ENCODE measurements at regions not wholly inside any gene's neighbourhood (a gene's known extent, or its start where the extent isn't known, plus 50 kb on each side); places are given as distances from the start of the nearest gene placed in this dataset.

DNA sequence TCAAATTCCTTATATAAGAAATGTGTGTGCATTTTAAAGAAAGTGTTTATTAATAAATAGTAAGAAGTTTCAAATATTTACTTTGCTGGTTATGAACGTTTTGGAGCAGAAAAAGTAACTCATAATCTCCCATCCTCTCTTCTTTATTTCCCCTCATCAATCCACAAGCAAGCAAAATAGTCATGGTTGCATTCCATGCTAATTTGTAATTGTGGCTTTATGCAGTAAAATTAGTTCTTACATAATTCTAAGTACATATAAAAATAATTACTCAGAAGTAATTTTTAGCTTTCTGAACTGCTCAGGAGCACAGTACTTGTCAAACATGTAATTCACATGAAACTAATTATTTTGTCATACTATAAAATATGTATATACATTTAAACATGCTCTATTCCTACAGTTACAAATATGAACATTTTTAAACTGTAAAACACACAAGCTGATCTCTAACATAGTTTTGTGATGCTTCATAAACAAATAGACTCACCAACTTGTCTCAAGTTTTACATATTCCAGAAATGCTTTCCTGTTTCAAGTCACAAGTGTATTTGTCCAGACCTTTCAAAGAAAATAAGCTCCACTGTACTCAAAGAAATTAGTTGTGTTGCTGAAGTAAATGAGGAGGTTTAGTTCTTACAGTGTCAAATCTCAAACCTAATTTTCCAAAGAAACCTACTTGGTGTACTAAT lies 218.9 kb downstream of the PABPC4L start:
- WGBS (ENCODE audit: missing lambda C conversion rate): 0% methylated on average over 1 of the region's 1 CpG
- ATAC-seq: no peak
- Histone ChIP-seq H3K4me2 (no peak overlapping the region), H3K27ac (no peak overlapping the region), H3K4me3 (no peak overlapping the region), H3K9me3 (no peaks in the 10 kb centered on the region), H3K4me1 (no peaks in the 10 kb centered on the region)
- no peak for DNase-seq (ENCODE audit: low read depth in 1 of 2, low spot score in 1 of 2)
- TF ChIP-seq MYC (IDR thresholded peaks at IDR 0.05; ENCODE audit: borderline replicate concordance, low read length): no peak
- TF ChIP-seq FOSB (CRISPR knock-in tag; IDR thresholded peaks at IDR 0.05): no peak
- TF ChIP-seq ESRRA (IDR thresholded peaks at IDR 0.05; ENCODE audit: borderline replicate concordance, low read length): no peak
- TF ChIP-seq PHF8 (IDR thresholded peaks at IDR 0.05; ENCODE audit: borderline replicate concordance, low read depth): no peak
- no peak for TF ChIP-seq HOXA7 (CRISPR knock-in tag; IDR thresholded peaks at IDR 0.05)
- no peak for TF ChIP-seq JUN (IDR thresholded peaks at IDR 0.05)
- no peak for TF ChIP-seq CBX8 (IDR thresholded peaks at IDR 0.05)
- no peak for TF ChIP-seq RCOR1 (IDR thresholded peaks at IDR 0.05; ENCODE audit: low read depth, low read length)
- TF ChIP-seq KDM5A (IDR thresholded peaks at IDR 0.05): no peak
- no peak for TF ChIP-seq USF2 (IDR thresholded peaks at IDR 0.05)
- no peak for TF ChIP-seq NFE2L2 (conservative IDR thresholded peaks at IDR 0.05; ENCODE audit: low read length)
- TF ChIP-seq, protein P1, sequence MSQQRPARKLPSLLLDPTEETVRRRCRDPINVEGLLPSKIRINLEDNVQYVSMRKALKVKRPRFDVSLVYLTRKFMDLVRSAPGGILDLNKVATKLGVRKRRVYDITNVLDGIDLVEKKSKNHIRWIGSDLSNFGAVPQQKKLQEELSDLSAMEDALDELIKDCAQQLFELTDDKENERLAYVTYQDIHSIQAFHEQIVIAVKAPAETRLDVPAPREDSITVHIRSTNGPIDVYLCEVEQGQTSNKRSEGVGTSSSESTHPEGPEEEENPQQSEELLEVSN (IDR thresholded peaks at IDR 0.05; ENCODE audit: borderline replicate concordance, low read depth): no peak
- POLR2A ChIA-PET: no interaction called here
- CTCF ChIA-PET: interaction anchor here (0.6 kb wide), 1 partner anchor 689 kb away, joined by 3 read pairs; no protein-coding TSS in a partner anchor
- no peak for FAIRE-seq

DNA sequence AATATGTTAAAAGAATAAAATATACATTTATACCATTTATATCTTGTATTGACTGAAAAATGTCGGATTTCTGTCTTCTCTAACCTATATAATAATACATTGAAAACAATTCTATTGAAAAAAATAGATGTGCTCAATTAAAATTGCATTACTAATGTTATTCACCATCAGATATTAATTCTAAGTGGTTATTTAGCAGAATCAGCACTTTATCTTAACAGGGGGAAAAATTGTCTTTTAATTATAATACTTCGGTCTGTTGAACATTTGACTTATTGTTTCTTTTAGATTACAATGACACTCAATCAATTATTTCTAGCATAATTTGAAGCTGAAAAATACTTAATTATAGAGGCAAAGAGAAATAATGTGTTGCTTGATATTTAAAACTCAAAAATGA lies 220.3 kb downstream of the PABPC4L start:
- H3K9me3 ChIP-seq: no peaks in the 10 kb centered on the region
- FAIRE-seq (no peak), ATAC-seq (no peak), DNase-seq (ENCODE audit: low read depth in 1 of 2, low spot score in 1 of 2) (no peak)
- CTCF ChIA-PET: no interaction called here
- TF ChIP-seq MAFK (IDR thresholded peaks at IDR 0.05; ENCODE audit: partially characterized antibody) (peak; percentile 68), ATOH8 (CRISPR knock-in tag; IDR thresholded peaks at IDR 0.05; ENCODE audit: low read depth) (no peak), CHD2 (IDR thresholded peaks at IDR 0.05; ENCODE audit: low read length, partially characterized antibody) (no peak), CTCF (IDR thresholded peaks at IDR 0.05) (no peak), CEBPB (IDR thresholded peaks at IDR 0.05) (no peak), EHMT2 (IDR thresholded peaks at IDR 0.05; ENCODE audit: low read depth) (no peak)
- TF ChIP-seq, protein P2, sequence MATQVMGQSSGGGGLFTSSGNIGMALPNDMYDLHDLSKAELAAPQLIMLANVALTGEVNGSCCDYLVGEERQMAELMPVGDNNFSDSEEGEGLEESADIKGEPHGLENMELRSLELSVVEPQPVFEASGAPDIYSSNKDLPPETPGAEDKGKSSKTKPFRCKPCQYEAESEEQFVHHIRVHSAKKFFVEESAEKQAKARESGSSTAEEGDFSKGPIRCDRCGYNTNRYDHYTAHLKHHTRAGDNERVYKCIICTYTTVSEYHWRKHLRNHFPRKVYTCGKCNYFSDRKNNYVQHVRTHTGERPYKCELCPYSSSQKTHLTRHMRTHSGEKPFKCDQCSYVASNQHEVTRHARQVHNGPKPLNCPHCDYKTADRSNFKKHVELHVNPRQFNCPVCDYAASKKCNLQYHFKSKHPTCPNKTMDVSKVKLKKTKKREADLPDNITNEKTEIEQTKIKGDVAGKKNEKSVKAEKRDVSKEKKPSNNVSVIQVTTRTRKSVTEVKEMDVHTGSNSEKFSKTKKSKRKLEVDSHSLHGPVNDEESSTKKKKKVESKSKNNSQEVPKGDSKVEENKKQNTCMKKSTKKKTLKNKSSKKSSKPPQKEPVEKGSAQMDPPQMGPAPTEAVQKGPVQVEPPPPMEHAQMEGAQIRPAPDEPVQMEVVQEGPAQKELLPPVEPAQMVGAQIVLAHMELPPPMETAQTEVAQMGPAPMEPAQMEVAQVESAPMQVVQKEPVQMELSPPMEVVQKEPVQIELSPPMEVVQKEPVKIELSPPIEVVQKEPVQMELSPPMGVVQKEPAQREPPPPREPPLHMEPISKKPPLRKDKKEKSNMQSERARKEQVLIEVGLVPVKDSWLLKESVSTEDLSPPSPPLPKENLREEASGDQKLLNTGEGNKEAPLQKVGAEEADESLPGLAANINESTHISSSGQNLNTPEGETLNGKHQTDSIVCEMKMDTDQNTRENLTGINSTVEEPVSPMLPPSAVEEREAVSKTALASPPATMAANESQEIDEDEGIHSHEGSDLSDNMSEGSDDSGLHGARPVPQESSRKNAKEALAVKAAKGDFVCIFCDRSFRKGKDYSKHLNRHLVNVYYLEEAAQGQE (IDR thresholded peaks at IDR 0.05): no peak
- H3K4me1 ChIP-seq: no peaks in the 10 kb centered on the region
- WGBS (ENCODE audit: missing lambda C conversion rate): 54% methylated on average over 2 of the region's 2 CpGs
- H3K27ac ChIP-seq: no peak overlapping the region
- POLR2A ChIA-PET: no interaction called here
- H3K4me3 ChIP-seq: no peak overlapping the region
- no peak overlapping the region for H3K4me2 ChIP-seq

Measured in A549 (cell line).